Smooth muscle cell (in vitro differentiated cells): ENCODE measurements at regions not wholly inside any gene's neighbourhood (a gene's known extent, or its start where the extent isn't known, plus 50 kb on each side); places are given as distances from the start of the nearest gene placed in this dataset.

Experiments used
- DNase-seq: peaks from one replicate; lab custom pipeline; 2025; ENCODE audit not compliant: unreplicated experiment; lab: John Stamatoyannopoulos, UW
- H2AFZ ChIP-seq: fragments of 200-600 bp; sonication (generic); 2 replicates; pipeline ENCODE4 v1.6.0; 2016; ENCODE audit warnings: antibody characterized with exemption, low read depth, mild to moderate bottlenecking
- H3F3A ChIP-seq: fragments of 200-600 bp; sonication (generic); 2 replicates; pipeline ENCODE4 v1.6.0; 2017; ENCODE audit warnings: antibody characterized with exemption, low read depth
- H3K27ac ChIP-seq: fragments of 200-600 bp; sonication (generic); 2 replicates; pipeline ENCODE4 v1.5.1; 2016; ENCODE audit warnings: low read depth, mild to moderate bottlenecking
- H3K27me3 ChIP-seq: fragments of 200-600 bp; sonication (generic); 2 replicates; pipeline ENCODE4 v1.6.1; 2016; ENCODE audit warnings: low read depth, mild to moderate bottlenecking
- H3K36me3 ChIP-seq: fragments of 200-600 bp; sonication (generic); 2 replicates; pipeline ENCODE4 v1.5.1; 2016; ENCODE audit warnings: low read depth
- H3K4me1 ChIP-seq: fragments of 200-600 bp; sonication (generic); 2 replicates; pipeline ENCODE4 v1.5.1; 2016; ENCODE audit warnings: low read depth
- H3K4me2 ChIP-seq: fragments of 200-600 bp; sonication (generic); 2 replicates; pipeline ENCODE4 v1.6.0; 2016; ENCODE audit warnings: mild to moderate bottlenecking
- H3K4me3 ChIP-seq: fragments of 200-600 bp; sonication (generic); 2 replicates; pipeline ENCODE4 v1.5.1; 2016; ENCODE audit warnings: mild to moderate bottlenecking
- H3K79me2 ChIP-seq: fragments of 200-600 bp; sonication (generic); 2 replicates; pipeline ENCODE4 v1.6.0; 2016; ENCODE audit warnings: low read depth, mild to moderate bottlenecking
- H3K9ac ChIP-seq: fragments of 200-600 bp; sonication (generic); 2 replicates; pipeline ENCODE4 v1.6.0; 2016; ENCODE audit warnings: low read depth
- H3K9me3 ChIP-seq: fragments of 200-600 bp; sonication (generic); replicated peaks from 2 replicates; pipeline ENCODE4 v1.5.1; 2016; ENCODE audit warnings: low read depth
- H4K20me1 ChIP-seq: fragments of 200-600 bp; sonication (generic); 2 replicates; pipeline ENCODE4 v1.6.0; 2016; ENCODE audit warnings: low read depth
- WGBS: methylation state at CpG from one replicate; pipeline ENCODE4 v1.1.7; 2016; ENCODE audit warnings: low lambda C conversion rate; 5-methylcytosine and 5-hydroxymethylcytosine counted together
- TF ChIP-seq, protein P1 (sequence below): fragments of 200-600 bp; sonication (generic); IDR thresholded peaks from 2 replicates; pipeline ENCODE4 v1.5.1; 2017; ENCODE audit warnings: borderline replicate concordance, mild to moderate bottlenecking, antibody characterized with exemption; ENCODE audit not compliant: insufficient read depth, poor library complexity, severe bottlenecking

DNA sequence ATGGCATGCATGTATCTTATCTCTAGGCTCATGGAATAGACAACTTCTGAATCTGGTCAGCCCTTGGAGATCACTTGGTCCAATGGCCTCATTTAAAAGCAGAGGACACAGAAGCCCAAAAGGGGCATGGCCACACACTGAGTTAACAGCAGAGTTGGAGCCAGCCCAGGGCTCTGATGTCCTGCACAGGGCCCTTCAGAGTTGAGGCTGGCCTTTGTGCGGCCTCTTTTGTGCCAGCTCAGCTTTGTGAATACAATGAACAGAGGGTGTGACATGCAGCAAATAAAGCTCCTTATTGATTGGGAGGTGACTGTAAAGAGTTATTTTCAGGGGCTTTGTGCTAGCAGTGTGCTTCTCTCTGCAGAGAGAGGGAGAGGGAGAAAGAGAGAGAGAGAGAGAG lies 150.1 kb upstream of the STK32A start:
- H2AFZ ChIP-seq = no peak overlapping the region
- H3K9me3 ChIP-seq = no peaks in the 10 kb centered on the region
- no peak overlapping the region for H3K4me3 ChIP-seq
- no peak overlapping the region for H3K27ac ChIP-seq
- no peak for DNase-seq
- H3K4me2 ChIP-seq = no peak overlapping the region
- H3K9ac ChIP-seq = no peak overlapping the region
- TF ChIP-seq, protein P1, sequence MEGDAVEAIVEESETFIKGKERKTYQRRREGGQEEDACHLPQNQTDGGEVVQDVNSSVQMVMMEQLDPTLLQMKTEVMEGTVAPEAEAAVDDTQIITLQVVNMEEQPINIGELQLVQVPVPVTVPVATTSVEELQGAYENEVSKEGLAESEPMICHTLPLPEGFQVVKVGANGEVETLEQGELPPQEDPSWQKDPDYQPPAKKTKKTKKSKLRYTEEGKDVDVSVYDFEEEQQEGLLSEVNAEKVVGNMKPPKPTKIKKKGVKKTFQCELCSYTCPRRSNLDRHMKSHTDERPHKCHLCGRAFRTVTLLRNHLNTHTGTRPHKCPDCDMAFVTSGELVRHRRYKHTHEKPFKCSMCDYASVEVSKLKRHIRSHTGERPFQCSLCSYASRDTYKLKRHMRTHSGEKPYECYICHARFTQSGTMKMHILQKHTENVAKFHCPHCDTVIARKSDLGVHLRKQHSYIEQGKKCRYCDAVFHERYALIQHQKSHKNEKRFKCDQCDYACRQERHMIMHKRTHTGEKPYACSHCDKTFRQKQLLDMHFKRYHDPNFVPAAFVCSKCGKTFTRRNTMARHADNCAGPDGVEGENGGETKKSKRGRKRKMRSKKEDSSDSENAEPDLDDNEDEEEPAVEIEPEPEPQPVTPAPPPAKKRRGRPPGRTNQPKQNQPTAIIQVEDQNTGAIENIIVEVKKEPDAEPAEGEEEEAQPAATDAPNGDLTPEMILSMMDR = no peak
- no peaks in the 10 kb centered on the region for H3F3A ChIP-seq
- 94% methylated on average over 1 of the region's 1 CpG for WGBS
- no peaks in the 10 kb centered on the region for H4K20me1 ChIP-seq
- peaks cover 22% of the 10 kb centered on the region for H3K4me1 ChIP-seq
- H3K36me3 ChIP-seq = no peaks in the 10 kb centered on the region
- H3K27me3 ChIP-seq = no peaks in the 10 kb centered on the region
- H3K79me2 ChIP-seq = no peaks in the 10 kb centered on the region

DNA sequence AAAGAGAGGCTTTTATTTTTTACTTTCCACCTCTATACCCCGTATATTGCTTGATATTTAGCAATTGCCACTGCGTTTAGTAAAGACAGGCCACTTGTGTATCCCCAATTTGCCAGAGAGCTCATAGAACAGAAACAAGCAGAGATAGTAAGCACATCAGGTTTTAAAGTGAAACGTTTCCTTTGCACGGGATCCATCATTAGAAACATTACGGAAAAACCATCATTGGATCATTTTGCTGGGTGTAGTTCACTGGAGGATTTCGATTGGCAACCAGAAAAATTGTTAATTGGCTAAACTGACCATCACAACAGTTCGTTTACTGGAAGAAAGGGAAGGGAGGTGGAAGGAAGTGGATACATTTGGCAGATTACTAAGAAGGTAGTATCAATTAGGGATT lies 149.4 kb upstream of the STK32A start:
- peaks cover 22% of the 10 kb centered on the region for H3K4me1 ChIP-seq
- no peak overlapping the region for H3K4me2 ChIP-seq
- H3K9me3 ChIP-seq = no peaks in the 10 kb centered on the region
- no peaks in the 10 kb centered on the region for H3K36me3 ChIP-seq
- H3K4me3 ChIP-seq = no peak overlapping the region
- no peaks in the 10 kb centered on the region for H3K79me2 ChIP-seq
- WGBS = 84% methylated on average over 7 of the region's 7 CpGs
- H3K27ac ChIP-seq = no peak overlapping the region
- no peak for DNase-seq
- H3K9ac ChIP-seq = no peak overlapping the region
- TF ChIP-seq, protein P1 = no peak
- no peaks in the 10 kb centered on the region for H4K20me1 ChIP-seq
- H2AFZ ChIP-seq = no peak overlapping the region
- H3F3A ChIP-seq = no peaks in the 10 kb centered on the region
- H3K27me3 ChIP-seq = no peaks in the 10 kb centered on the region

DNA sequence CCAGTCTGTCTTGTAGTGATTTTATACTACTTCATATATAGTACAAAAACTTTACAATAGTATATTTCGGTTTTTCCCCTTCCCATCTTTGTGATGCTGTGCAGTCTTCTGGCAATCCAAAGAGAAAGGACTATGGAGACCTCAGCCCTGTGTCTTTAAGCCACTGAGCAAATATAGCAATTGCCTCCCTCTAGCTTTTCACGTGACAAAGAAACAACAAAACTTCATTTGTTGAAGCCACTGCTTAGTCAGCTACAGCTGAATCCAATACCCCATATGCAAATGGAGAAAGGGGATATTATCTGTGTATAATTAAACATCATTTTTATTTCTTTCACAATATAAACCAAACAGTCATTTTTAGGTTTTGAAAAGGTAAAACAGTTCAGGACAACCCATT lies 142.8 kb upstream of the STK32A start:
- H3K9ac ChIP-seq = no peak overlapping the region
- WGBS = 71% methylated on average over 2 of the region's 2 CpGs

GRCh38 chr5:147093138-147093537 lies 141.7 kb upstream of the STK32A start:
- Histone ChIP-seq H3K4me3 (no peak overlapping the region), H3K9me3 (no peaks in the 10 kb centered on the region), H3K27me3 (no peaks in the 10 kb centered on the region), H3K4me2 (no peak overlapping the region), H4K20me1 (no peaks in the 10 kb centered on the region), H3K27ac (no peak overlapping the region), H3K36me3 (no peaks in the 10 kb centered on the region), H3K79me2 (no peaks in the 10 kb centered on the region), H3F3A (no peaks in the 10 kb centered on the region), H2AFZ (no peak overlapping the region), H3K4me1 (peaks cover 7% of the 10 kb centered on the region), H3K9ac (no peak overlapping the region)
- DNase-seq = no peak
- TF ChIP-seq, protein P1 = no peak
- WGBS = 54% methylated on average over 2 of the region's 2 CpGs

More for the DNA sequence above, 142.8 kb upstream of the STK32A start:
- peaks cover 7% of the 10 kb centered on the region for H3K4me1 ChIP-seq
- H3K79me2 ChIP-seq = no peaks in the 10 kb centered on the region
- H2AFZ ChIP-seq = no peak overlapping the region
- TF ChIP-seq, protein P1 = no peak
- DNase-seq = no peak
- no peak overlapping the region for H3K4me3 ChIP-seq
- H3K36me3 ChIP-seq = no peaks in the 10 kb centered on the region
- no peak overlapping the region for H3K4me2 ChIP-seq
- H4K20me1 ChIP-seq = no peaks in the 10 kb centered on the region
- no peaks in the 10 kb centered on the region for H3F3A ChIP-seq
- no peaks in the 10 kb centered on the region for H3K27me3 ChIP-seq
- H3K27ac ChIP-seq = no peak overlapping the region
- no peaks in the 10 kb centered on the region for H3K9me3 ChIP-seq
